BJ (cell line): ENCODE measurements at regions not wholly inside any gene's neighbourhood (a gene's known extent, or its start where the extent isn't known, plus 50 kb on each side); places are given as distances from the start of the nearest gene placed in this dataset.
A peak's percentile ranks its signal among the peaks of the same experiment; 100 is the strongest.

Source experiments
- CTCF ChIA-PET: fragments of 350-600 bp; formaldehyde crosslinking; extraction: SDS; loops from one replicate; lab custom pipeline; 2021; ENCODE audit warnings: antibody characterized with exemption, inconsistent platforms; lab: Yijun Ruan, JAX
- POLR2A ChIA-PET: fragments of 300-600 bp; sonication (Branson Sonifier 250); formaldehyde crosslinking; extraction: SDS; loops from one replicate; lab custom pipeline; 2021; ENCODE audit warnings: antibody characterized with exemption; lab: Charles Lee
- DNase-seq: peaks from one replicate; pipeline ENCODE4 v3.0.0-alpha.2; 2011; ENCODE audit warnings: low read depth
- H3K27me3 ChIP-seq: 2 replicates; pipeline ENCODE4 v1.6.0; 2011; ENCODE audit warnings: low read length; ENCODE audit not compliant: control insufficient read depth, insufficient read depth
- H3K36me3 ChIP-seq: 2 replicates; pipeline ENCODE4 v1.5.1; 2011; ENCODE audit warnings: low read length; ENCODE audit not compliant: control insufficient read depth, insufficient read depth
- H3K4me3 ChIP-seq: 2 replicates; pipeline ENCODE4 v1.5.1; 2011; ENCODE audit warnings: low read depth, mild to moderate bottlenecking, control low read depth, low read length
- CTCF ChIP-seq: IDR thresholded peaks from 2 replicates; pipeline ENCODE4 v1.5.1; 2011; ENCODE audit warnings: low read depth, mild to moderate bottlenecking, control low read depth, inconsistent platforms, low read length, moderate library complexity; ENCODE audit not compliant: insufficient read depth

DNA sequence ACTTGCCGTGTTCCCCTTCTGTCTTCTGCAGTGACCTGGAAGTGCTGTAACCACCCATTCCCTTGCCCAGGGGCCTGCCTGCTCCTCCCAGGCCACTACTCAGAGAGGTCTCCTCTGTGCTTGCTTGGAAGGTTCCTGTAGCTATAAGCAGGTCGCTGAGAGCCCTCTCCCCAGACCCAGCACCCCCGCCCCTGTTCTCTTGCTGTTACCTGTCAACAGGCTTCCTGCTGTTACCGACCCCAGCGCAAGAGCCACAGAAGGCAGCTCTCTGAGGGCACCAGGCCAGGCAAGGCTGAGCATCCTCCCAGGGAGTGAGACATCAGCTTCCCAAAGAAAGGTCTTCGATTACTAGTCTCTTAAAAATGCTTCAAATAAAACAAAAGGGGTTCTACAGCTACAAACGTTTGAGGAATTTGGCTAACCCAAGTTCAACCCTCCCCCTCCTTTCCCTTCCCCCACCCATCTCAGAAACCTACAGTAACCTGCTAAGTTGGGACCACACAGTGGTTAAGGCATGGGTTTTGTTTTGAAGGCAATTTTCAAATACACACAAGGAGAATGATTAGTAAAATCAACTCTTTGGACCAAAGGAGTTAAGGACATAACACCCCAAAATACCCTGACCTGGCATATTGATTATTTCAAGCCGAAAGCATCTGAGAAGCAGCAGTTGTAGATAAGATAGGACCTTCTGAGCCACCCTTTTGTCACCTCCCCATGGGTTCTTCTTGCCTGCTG is 74.9 kb upstream of the MFGE8 start:
- TF ChIP-seq CTCF = no peak
- no peak overlapping the region for H3K4me3 ChIP-seq
- no peak for DNase-seq
- H3K27me3 ChIP-seq = no peaks in the 10 kb centered on the region
- CTCF ChIA-PET = interaction anchor here (1.0 to 1.4 kb wide), 2 partner anchors 29 to 84 kb away, joined by 3 to 5 read pairs; no protein-coding TSS in a partner anchor
- POLR2A ChIA-PET = no interaction called here
- H3K36me3 ChIP-seq = no peaks in the 10 kb centered on the region

GRCh38 chr15:88989578-88989977 is 76.4 kb upstream of the MFGE8 start:
- ChIA-PET CTCF (interaction anchor here (0.7 to 3.8 kb wide), 3 partner anchors 78 to 192 kb away, joined by 3 to 22 read pairs (median 3); no protein-coding TSS in a partner anchor), POLR2A (interaction anchor here (0.6 kb wide), 1 partner anchor 89 kb away, joined by 7 read pairs; no protein-coding TSS in a partner anchor)
- Histone ChIP-seq H3K27me3 (no peaks in the 10 kb centered on the region), H3K4me3 (no peak overlapping the region), H3K36me3 (no peaks in the 10 kb centered on the region)
- TF ChIP-seq CTCF = no peak
- DNase-seq = peak; percentile 96

DNA sequence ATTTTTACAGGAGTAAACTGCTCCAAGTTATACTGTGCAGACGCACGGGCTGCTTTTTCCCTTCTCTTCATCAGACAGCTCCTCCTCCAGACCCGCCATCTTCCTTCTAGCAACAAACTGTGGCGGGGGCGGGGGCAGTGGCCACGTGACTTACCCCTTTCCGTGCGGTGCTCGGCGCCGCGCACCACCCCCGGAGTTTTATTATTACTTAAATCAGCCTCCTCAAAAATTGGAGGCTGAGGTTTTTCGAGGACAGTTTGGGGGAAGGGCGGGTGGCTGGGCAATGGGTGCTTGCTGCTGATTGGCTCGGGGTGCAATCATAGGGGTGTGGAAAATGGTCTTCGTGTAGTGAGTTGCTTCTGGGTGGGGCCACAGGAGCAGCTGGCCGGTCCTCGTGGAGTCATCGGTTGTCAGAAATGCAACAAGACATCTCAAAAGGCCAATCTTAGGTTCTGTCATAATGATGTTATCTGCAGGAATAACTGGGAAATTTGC is 77.1 kb upstream of the MFGE8 start:
- DNase-seq = no peak
- ChIA-PET POLR2A (interaction anchor here (0.6 to 0.7 kb wide), 2 partner anchors 90 to 666 kb away, joined by 4 to 7 read pairs; no protein-coding TSS in a partner anchor), CTCF (interaction anchor here (3.8 kb wide), 1 partner anchor 86 kb away, joined by 22 read pairs; no protein-coding TSS in a partner anchor)
- Histone ChIP-seq H3K27me3 (no peaks in the 10 kb centered on the region), H3K4me3 (peak overlapping the region; percentile 18; the same call in 1 of the 2 replicates), H3K36me3 (no peaks in the 10 kb centered on the region)
- TF ChIP-seq CTCF = no peak

DNA sequence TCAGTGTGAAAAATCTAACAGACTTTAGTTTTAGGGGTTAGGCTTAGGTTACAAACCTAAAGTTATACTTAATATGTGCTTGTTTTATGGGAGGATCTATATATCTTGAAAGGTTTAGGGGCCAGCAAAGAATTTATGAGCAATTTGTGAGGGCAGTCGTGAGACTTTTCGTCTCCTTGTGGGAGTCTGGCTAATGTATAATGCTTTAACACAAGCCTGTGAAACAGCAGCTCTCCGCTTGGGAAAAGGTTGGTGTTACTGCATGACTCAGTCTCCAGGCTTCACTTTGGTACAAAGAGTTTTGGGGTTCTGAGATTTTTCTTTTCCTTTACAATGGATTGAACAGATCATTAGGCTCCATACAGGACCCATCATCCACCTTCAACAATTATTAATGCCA is 79.0 kb upstream of the MFGE8 start:
- CTCF ChIA-PET = interaction anchor here (0.6 to 3.8 kb wide), 4 partner anchors 8 to 88 kb away, joined by 3 to 22 read pairs (median 4); no protein-coding TSS in a partner anchor

More for the DNA sequence above, 79.0 kb upstream of the MFGE8 start:
- TF ChIP-seq CTCF = no peak
- no peaks in the 10 kb centered on the region for H3K27me3 ChIP-seq
- no peak overlapping the region for H3K4me3 ChIP-seq
- H3K36me3 ChIP-seq = no peaks in the 10 kb centered on the region
- no peak for DNase-seq
- POLR2A ChIA-PET = no interaction called here
